ENCODE measurements at regions not wholly inside any gene's neighbourhood (a gene's known extent, or its start where the extent isn't known, plus 50 kb on each side); places are given as distances from the start of the nearest gene placed in this dataset.
"Not testable (repeated sequence)": the region's sequence is repeated elsewhere in the genome, so short reads cannot be mapped to it uniquely, and the experiment has no call there.

DNA sequence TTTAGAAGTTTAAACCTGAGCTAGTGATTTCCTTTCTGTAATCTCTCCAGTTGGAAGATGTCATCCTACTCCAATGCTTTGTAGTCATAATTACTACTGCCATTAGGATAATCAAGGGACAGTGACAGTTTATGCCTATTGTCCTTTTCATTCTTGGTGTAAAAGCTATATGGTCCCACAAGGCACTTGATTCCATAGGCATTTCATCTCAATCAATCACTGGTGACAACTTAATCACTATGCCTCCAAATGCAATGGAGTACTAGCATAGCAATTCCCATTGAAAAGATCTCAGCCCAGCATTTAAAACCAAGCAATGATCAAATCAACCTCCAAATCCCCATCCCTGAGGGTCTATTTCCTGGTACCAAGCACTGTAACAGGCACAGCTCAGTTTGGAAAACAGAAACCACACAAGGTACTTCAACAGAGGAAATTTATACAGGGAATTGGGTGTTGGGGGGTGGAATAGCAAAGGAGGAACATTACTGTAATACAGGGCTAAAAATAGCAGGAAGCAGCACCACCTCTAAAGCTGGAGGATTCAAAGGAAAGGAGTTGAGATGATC lies 51.0 kb downstream of the FHIP2A start:
- DNase-seq: no peak

GRCh38 chr10:114874827-114875411 lies 53.3 kb downstream of the FHIP2A start:
- peak; percentile 11 for DNase-seq

DNA sequence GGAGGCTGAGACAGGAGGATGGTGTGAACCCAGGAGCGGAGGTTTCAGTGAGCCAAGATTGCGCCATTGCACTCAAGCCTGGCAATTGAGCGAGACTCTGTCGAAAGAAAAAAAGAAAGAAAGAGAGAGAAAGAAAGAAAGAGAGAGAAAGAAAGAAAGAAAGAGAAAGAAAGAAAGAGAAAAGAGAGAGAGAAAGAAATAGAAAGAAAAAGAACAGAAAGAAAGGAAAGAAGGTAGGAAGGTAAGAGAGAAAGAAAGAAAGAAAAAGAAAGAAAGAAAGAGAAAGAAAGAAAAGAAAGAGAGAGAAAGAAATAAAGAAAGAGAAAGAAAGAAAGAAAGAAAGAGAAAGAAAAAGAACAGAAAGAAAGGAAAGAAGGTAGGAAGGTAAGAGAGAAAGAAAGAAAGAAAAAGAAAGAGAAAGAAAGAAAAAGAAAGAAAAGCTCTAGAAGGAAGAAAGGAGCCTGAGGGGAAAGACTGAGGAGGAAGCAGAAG lies 54.1 kb downstream of the FHIP2A start:
- not testable (repeated sequence) for DNase-seq

- DNase-seq: no peak
Observed at GRCh38 chr10:114876169-114876568, 54.6 kb downstream of the FHIP2A start.

- DNase-seq: no peak
Observed at GRCh38 chr10:114876602-114877300, 55.2 kb downstream of the FHIP2A start.

DNA sequence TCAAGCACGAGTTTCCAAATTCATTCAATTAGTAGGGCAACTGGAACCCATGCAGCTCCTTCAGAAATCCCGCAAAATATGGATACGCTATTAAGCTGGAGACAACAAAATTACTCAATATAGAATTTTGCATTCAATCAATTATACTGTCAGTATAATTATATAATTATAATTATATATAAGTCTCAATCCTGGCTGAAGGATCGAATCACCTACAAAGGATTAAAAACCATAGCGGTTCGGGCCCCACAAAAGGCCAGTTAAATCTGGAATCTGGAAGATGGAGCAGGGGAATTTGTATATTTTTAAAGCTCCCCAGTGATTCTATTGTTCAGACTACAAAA lies 55.7 kb downstream of the FHIP2A start:
- DNase-seq: no peak

GRCh38 chr10:114879093-114879492 lies 57.5 kb downstream of the FHIP2A start:
- no peak for DNase-seq

GRCh38 chr10:114879541-114880158 lies 58.1 kb downstream of the FHIP2A start:
- DNase-seq: peak; percentile 24

GRCh38 chr10:114881417-114881816 lies 56.6 kb upstream of the TRUB1 start:
- DNase-seq: no peak

DNA sequence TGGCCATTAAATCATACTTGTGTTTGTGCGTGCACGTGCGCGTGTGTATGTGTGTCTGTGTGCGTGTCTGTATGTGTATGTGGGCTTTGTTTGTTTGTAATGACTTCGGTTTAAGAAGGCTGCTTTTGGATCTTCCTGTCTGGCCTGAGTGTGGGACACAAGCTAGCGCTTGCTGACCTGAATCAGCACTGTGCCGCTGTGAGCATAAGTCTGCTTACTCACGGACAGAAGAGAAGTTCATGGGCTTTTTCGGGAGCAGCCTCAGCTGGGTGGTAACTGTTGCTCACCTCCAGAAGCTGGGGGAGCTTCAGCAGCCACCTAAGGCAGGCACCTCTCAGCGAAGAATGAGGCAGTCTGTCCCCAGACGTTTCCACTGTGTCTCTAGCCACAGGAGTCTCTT lies 56.1 kb upstream of the TRUB1 start:
- DNase-seq: no peak

DNA sequence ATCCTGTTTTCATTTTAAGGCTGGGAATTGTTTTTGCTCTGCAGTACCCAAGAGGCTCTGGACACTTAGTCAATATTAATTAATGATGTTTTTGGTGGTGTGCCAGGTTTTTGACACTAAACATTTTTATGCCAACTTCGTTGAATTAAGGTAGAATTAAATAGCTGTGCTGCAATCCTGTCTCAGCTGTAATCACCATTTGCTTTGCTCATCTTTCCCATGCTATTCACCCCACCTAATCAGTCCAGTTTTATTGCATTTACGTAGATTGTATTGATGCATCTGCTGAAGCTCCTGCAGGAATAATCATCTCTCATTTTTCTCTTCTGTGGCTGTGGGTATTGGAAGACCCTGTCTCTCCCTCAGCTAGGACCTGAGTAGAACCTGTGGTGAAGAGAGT lies 52.6 kb upstream of the TRUB1 start:
- no peak for DNase-seq

All from activated gamma-delta T cell treated with Interleukin-2 at 50 U/mL for 16 hours (primary cell).